ENCODE measurements at regions not wholly inside any gene's neighbourhood (a gene's known extent, or its start where the extent isn't known, plus 50 kb on each side); places are given as distances from the start of the nearest gene placed in this dataset.

GRCh38 chr7:155168597-155169480 lies 98.7 kb downstream of the HTR5A start:
- no peak for DNase-seq
- H3K4me1 Mint-ChIP-seq (ENCODE audit: low read depth): peaks cover 21% of the 10 kb centered on the region
- no peaks in the 10 kb centered on the region for H3K36me3 Mint-ChIP-seq (ENCODE audit: low read depth)
- peaks cover 11% of the 10 kb centered on the region for H3K27me3 Mint-ChIP-seq (ENCODE audit: insufficient read depth)
- no peak for TF ChIP-seq CTCF (IDR thresholded peaks at IDR 0.05)
- H3K4me3 Mint-ChIP-seq: no peak overlapping the region
- no peak overlapping the region for H3K27ac Mint-ChIP-seq
- H3K9me3 Mint-ChIP-seq: no peaks in the 10 kb centered on the region

GRCh38 chr7:155169498-155170065 lies 99.5 kb downstream of the HTR5A start:
- Mint-ChIP-seq H3K36me3 (ENCODE audit: low read depth) (no peaks in the 10 kb centered on the region), H3K4me1 (ENCODE audit: low read depth) (peaks cover 21% of the 10 kb centered on the region), H3K27me3 (ENCODE audit: insufficient read depth) (peaks cover 17% of the 10 kb centered on the region), H3K9me3 (no peaks in the 10 kb centered on the region), H3K27ac (no peak overlapping the region), H3K4me3 (no peak overlapping the region)
- DNase-seq: no peak
- TF ChIP-seq CTCF (IDR thresholded peaks at IDR 0.05): no peak

- no peak overlapping the region for H3K27ac Mint-ChIP-seq
- no peak for TF ChIP-seq CTCF (IDR thresholded peaks at IDR 0.05)
- no peaks in the 10 kb centered on the region for H3K9me3 Mint-ChIP-seq
- no peak overlapping the region for H3K4me3 Mint-ChIP-seq
- H3K27me3 Mint-ChIP-seq (ENCODE audit: insufficient read depth): peaks cover 18% of the 10 kb centered on the region
- H3K4me1 Mint-ChIP-seq (ENCODE audit: low read depth): peaks cover 21% of the 10 kb centered on the region
- no peaks in the 10 kb centered on the region for H3K36me3 Mint-ChIP-seq (ENCODE audit: low read depth)
- no peak for DNase-seq
Observed at GRCh38 chr7:155170331-155170730, 100.2 kb downstream of the HTR5A start.

- DNase-seq: no peak
- Mint-ChIP-seq H3K4me3 (no peak overlapping the region), H3K36me3 (ENCODE audit: low read depth) (no peaks in the 10 kb centered on the region), H3K4me1 (ENCODE audit: low read depth) (peaks cover 6% of the 10 kb centered on the region), H3K9me3 (no peaks in the 10 kb centered on the region), H3K27ac (no peak overlapping the region), H3K27me3 (ENCODE audit: insufficient read depth) (peaks cover 18% of the 10 kb centered on the region)
- no peak for TF ChIP-seq CTCF (IDR thresholded peaks at IDR 0.05)
Observed at GRCh38 chr7:155172141-155172540, 102.0 kb downstream of the HTR5A start.

- Mint-ChIP-seq H3K36me3 (ENCODE audit: low read depth) (no peaks in the 10 kb centered on the region), H3K4me1 (ENCODE audit: low read depth) (no peaks in the 10 kb centered on the region), H3K27ac (no peak overlapping the region), H3K9me3 (no peaks in the 10 kb centered on the region; the same call in 1 of the 2 replicates), H3K4me3 (no peak overlapping the region), H3K27me3 (ENCODE audit: insufficient read depth) (peaks cover 18% of the 10 kb centered on the region)
- DNase-seq: no peak
- TF ChIP-seq CTCF (IDR thresholded peaks at IDR 0.05): no peak
Observed at GRCh38 chr7:155173905-155174304, 103.8 kb downstream of the HTR5A start.
